T-cell (primary cell): ENCODE measurements at regions not wholly inside any gene's neighbourhood (a gene's known extent, or its start where the extent isn't known, plus 50 kb on each side); places are given as distances from the start of the nearest gene placed in this dataset.

Source experiments
- ATAC-seq, 4 experiments: fragments of 200-7000 bp in 3 of 4; fragments of 150-1000 bp in 1 of 4; cut with Tn5 transposase; replicated peaks in 1 of 4; 1 replicate in 3 of 4; 2 replicates in 1 of 4; pipeline ENCODE4 v1.10.0; 2021; ENCODE audit warnings: moderate library complexity in 3 of 4, mild to moderate bottlenecking in 2 of 4, moderate number of reproducible peaks in 1 of 4
- CTCF ChIA-PET, 2 donors: fragments of 300-600 bp; sonication (Branson Sonifier 250); formaldehyde crosslinking; loops; one replicate each; lab custom pipeline; 2022; ENCODE audit warnings: antibody characterized with exemption in 2 of 2; lab: Charles Lee
- POLR2A ChIA-PET, 2 donors: fragments of 300-600 bp; sonication (Branson Sonifier 250); formaldehyde crosslinking; loops; one replicate each; lab custom pipeline; 2022; ENCODE audit warnings: antibody characterized with exemption in 2 of 2; lab: Charles Lee
- DNase-seq, 35 experiments: peaks; one replicate each; pipeline versions ENCODE4 v3.0.0 to v3.0.0-alpha.2; 2013 to 2023
- H3K27ac ChIP-seq: one replicate; pipeline ENCODE4 v1.5.1; 2013; ENCODE audit warnings: low read length
- H3K27me3 ChIP-seq, 2 experiments: replicated peaks in 1 of 2; 1 replicate in 1 of 2; 2 replicates in 1 of 2; pipeline versions ENCODE4 v1.6.1 to v1.7.0; 2013; ENCODE audit warnings: low read length in 1 of 2, mixed read lengths in 1 of 2; ENCODE audit not compliant: control insufficient read depth in 2 of 2, insufficient read depth in 2 of 2; ENCODE audit errors: extremely low read depth in 1 of 2
- H3K36me3 ChIP-seq, 2 donors: 1 replicate in 1 of 2; 2 replicates in 1 of 2; pipeline versions ENCODE4 v1.6.1 to v1.7.0; 2013; ENCODE audit warnings: low read length in 1 of 2; ENCODE audit not compliant: control insufficient read depth in 2 of 2, insufficient read depth in 1 of 2; ENCODE audit errors: extremely low read depth in 1 of 2
- H3K4me1 ChIP-seq, 2 experiments: 1 replicate in 1 of 2; 2 replicates in 1 of 2; pipeline versions ENCODE4 v1.6.1 to v1.7.0; 2013; ENCODE audit warnings: low read length in 2 of 2, mixed read lengths in 1 of 2; ENCODE audit not compliant: insufficient read depth in 2 of 2, control insufficient read depth in 1 of 2; ENCODE audit errors: extremely low read depth in 1 of 2
- H3K4me3 ChIP-seq, 2 donors: 1 replicate in 1 of 2; 2 replicates in 1 of 2; pipeline versions ENCODE4 v1.5.1 to v1.7.0; 2013; ENCODE audit warnings: mild to moderate bottlenecking in 2 of 2, low read length in 1 of 2, moderate library complexity in 1 of 2; ENCODE audit not compliant: control insufficient read depth in 1 of 2; ENCODE audit errors: extremely low read depth in 1 of 2
- H3K9me3 ChIP-seq: 2 replicates; pipeline ENCODE4 v1.7.0; 2013
- H3K27ac Mint-ChIP-seq, 2 donors: one replicate each; pipeline ENCODE4 v1.8.0; 2020 to 2021; ENCODE audit warnings: mild to moderate bottlenecking in 2 of 2, mixed read lengths in 2 of 2
- H3K27me3 Mint-ChIP-seq, 2 donors: one replicate each; pipeline ENCODE4 v1.8.0; 2021 to 2022; ENCODE audit warnings: mixed read lengths in 2 of 2
- H3K36me3 Mint-ChIP-seq: one replicate; pipeline ENCODE4 v1.8.0; 2021; ENCODE audit warnings: mixed read lengths
- H3K4me1 Mint-ChIP-seq, 3 donors: one replicate each; pipeline ENCODE4 v1.8.0; 2020 to 2022; ENCODE audit warnings: mixed read lengths in 3 of 3, mild to moderate bottlenecking in 1 of 3
- H3K4me3 Mint-ChIP-seq, 3 donors: one replicate each; pipeline ENCODE4 v1.8.0; 2020 to 2022; ENCODE audit warnings: mild to moderate bottlenecking in 3 of 3, mixed read lengths in 3 of 3, moderate library complexity in 3 of 3
- H3K9me3 Mint-ChIP-seq, 3 donors: one replicate each; pipeline ENCODE4 v1.8.0; 2020 to 2022; ENCODE audit warnings: mixed read lengths in 3 of 3
- WGBS: methylation state at CpG from one replicate; pipeline ENCODE4 v1.1.5; 2013; ENCODE audit warnings: missing lambda C conversion rate; ENCODE audit not compliant: insufficient coverage; 5-methylcytosine and 5-hydroxymethylcytosine counted together

DNA sequence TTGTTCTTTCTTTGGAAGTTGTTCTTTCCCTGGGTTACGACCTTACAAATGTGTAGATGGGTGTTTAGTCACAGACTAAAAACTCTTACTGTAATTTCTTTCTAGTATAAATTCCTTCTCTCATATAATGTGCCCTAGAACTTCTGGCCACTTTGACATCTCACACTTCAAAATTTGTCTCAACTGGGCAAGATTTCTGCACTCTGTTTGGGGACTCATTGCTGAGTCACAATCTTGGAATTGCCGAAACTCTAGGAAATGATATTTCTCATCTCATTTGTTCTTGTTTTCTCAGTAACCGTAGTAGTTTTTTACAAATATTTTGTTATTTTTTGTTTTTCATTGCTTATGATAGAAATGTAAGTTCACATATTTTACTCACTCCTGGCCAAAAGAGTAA, 2523.2 kb upstream of the PCDH20 start:
- no peaks in the 10 kb centered on the region for H3K36me3 Mint-ChIP-seq
- no peaks in the 10 kb centered on the region for H3K27me3 Mint-ChIP-seq
- Histone ChIP-seq H3K4me3 (no peak overlapping the region), H3K4me1 (no peaks in the 10 kb centered on the region), H3K27ac (no peak overlapping the region), H3K27me3 (no peaks in the 10 kb centered on the region), H3K9me3 (no peaks in the 10 kb centered on the region), H3K36me3 (no peaks in the 10 kb centered on the region)
- POLR2A ChIA-PET, result no interaction called here
- WGBS, result 100% methylated on average over 1 of the region's 3 CpGs
- H3K9me3 Mint-ChIP-seq, result peaks cover 15 to 33% (median 27%) of the 10 kb centered on the region in 3 donors
- H3K4me1 Mint-ChIP-seq, result no peaks in the 10 kb centered on the region
- CTCF ChIA-PET, result no interaction called here
- no peak overlapping the region for H3K4me3 Mint-ChIP-seq
- H3K27ac Mint-ChIP-seq, result no peak overlapping the region
- DNase-seq, result no peak
- no peak for ATAC-seq

DNA sequence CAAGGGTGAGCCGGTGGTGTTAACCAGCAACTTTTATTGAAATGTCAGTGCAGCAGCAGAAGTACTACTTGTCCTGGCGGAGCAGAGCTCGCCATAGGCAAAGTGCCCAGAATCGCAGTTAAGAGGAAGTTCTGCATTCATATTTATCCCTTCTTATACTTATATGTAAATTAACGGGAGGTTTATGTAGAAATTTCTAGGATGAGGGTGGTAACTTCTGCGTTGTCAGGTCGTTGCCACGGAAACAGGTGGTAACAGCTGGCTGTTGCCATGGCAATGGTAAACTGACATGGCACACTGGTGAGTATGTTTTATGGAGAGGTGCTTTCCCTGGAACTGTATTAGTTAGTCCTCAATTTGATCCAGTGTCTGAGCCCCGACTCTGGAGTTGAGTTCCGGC, 2494.9 kb upstream of the PCDH20 start:
- Mint-ChIP-seq H3K27ac (no peak overlapping the region), H3K36me3 (no peaks in the 10 kb centered on the region), H3K9me3 (peaks cover 15 to 24% (median 19%) of the 10 kb centered on the region in 3 donors), H3K27me3 (no peaks in the 10 kb centered on the region), H3K4me3 (no peak overlapping the region), H3K4me1 (no peaks in the 10 kb centered on the region)
- Histone ChIP-seq H3K9me3 (no peaks in the 10 kb centered on the region), H3K36me3 (no peaks in the 10 kb centered on the region), H3K4me1 (no peaks in the 10 kb centered on the region), H3K4me3 (no peak overlapping the region), H3K27ac (no peak overlapping the region), H3K27me3 (no peaks in the 10 kb centered on the region)
- DNase-seq (no peak), ATAC-seq (no peak)
- POLR2A ChIA-PET, result no interaction called here
- CTCF ChIA-PET, result no interaction called here
- WGBS, result 7% methylated on average over 3 of the region's 10 CpGs

DNA sequence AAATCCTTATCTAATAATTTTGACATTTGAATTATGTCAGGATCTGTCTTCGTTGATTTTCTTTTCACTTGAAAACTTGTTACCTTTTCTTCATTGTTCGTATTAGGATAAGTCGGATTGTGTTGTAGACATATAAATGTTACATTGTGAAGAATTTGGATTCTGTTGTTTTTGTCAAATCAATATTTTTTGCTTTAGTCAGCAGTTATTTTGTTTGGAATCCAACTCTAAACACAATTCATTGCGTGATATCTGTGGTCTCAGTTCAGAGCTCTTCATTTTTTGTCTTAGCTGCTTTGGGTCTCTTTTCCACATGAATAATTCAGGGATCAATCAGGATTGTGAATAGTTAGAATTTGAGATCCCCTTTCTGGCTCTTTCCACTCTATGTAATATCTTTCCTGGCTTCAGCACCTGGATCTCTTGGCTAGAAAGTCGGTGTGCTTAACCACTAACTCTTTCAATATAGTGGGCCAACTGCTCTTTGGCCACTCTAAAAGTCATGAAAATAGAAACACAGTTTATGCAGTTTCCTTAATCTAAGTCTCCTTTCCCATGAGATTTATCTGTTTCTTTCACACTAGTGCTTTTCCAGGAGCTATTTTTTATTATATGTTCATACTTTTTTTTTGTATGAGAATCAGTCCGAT, 2494.2 kb upstream of the PCDH20 start:
- Mint-ChIP-seq H3K4me1 (no peaks in the 10 kb centered on the region), H3K27ac (no peak overlapping the region), H3K4me3 (no peak overlapping the region), H3K27me3 (no peaks in the 10 kb centered on the region), H3K9me3 (peaks cover 14 to 22% (median 15%) of the 10 kb centered on the region in 3 donors), H3K36me3 (no peaks in the 10 kb centered on the region)
- ChIA-PET POLR2A (no interaction called here), CTCF (no interaction called here)
- ATAC-seq (no peak), DNase-seq (no peak)
- WGBS, result 43% methylated on average over 1 of the region's 6 CpGs
- H3K27ac ChIP-seq, result no peak overlapping the region
- H3K4me1 ChIP-seq, result no peaks in the 10 kb centered on the region
- H3K36me3 ChIP-seq, result no peaks in the 10 kb centered on the region
- no peak overlapping the region for H3K4me3 ChIP-seq
- no peaks in the 10 kb centered on the region for H3K27me3 ChIP-seq
- H3K9me3 ChIP-seq, result no peaks in the 10 kb centered on the region

DNA sequence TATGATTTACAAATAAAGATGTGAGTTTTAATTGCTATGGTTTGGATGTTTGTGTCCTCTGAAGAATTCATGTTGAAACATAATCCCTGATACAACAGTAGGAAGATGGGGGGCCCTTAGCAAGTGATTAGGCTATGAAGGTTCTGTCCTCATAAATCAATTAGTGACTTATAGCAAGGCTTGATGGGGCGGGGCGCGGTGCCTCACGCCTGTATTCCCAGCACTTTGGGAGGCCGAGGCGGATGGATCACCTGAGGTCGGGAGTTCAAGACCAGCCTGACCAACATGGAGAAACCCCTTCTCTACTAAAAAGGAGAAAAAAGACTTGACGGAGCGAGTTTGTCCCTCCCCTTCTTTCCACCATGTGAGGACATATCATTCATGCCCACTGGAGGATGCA, 2486.5 kb upstream of the PCDH20 start:
- ATAC-seq, result no peak
- Mint-ChIP-seq H3K36me3 (no peaks in the 10 kb centered on the region), H3K4me3 (no peak overlapping the region), H3K4me1 (no peaks in the 10 kb centered on the region), H3K27ac (no peak overlapping the region), H3K9me3 (peaks cover 7 to 14% (median 8%) of the 10 kb centered on the region in 3 donors), H3K27me3 (no peaks in the 10 kb centered on the region)
- Histone ChIP-seq H3K9me3 (no peaks in the 10 kb centered on the region), H3K4me1 (no peaks in the 10 kb centered on the region), H3K36me3 (no peaks in the 10 kb centered on the region), H3K27me3 (no peaks in the 10 kb centered on the region), H3K27ac (no peak overlapping the region), H3K4me3 (no peak overlapping the region)
- 84% methylated on average over 8 of the region's 9 CpGs for WGBS
- DNase-seq, result no peak
- CTCF ChIA-PET, result no interaction called here
- POLR2A ChIA-PET, result no interaction called here

DNA sequence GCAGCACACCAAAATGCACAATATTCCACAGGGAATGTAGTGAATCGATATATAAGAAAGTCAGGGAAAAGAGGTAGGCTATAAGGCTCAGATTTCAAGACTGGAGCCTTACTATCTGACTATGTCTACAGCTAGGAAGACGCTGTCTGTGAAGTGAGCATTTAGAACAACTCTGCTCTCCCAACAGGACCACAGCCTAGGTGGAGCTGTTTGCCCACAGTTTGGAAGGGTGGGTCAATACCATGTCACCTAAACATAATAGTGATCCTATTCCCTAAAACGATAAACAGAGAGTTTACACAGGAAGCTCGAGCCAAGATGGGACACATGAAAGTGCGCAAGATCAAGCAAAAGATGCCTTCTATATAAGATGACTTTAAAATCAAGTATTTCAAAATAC, 2486.0 kb upstream of the PCDH20 start:
- Histone ChIP-seq H3K4me3 (no peak overlapping the region), H3K27me3 (no peaks in the 10 kb centered on the region), H3K9me3 (no peaks in the 10 kb centered on the region), H3K4me1 (no peaks in the 10 kb centered on the region), H3K27ac (no peak overlapping the region), H3K36me3 (no peaks in the 10 kb centered on the region)
- Mint-ChIP-seq H3K27ac (no peak overlapping the region), H3K27me3 (no peaks in the 10 kb centered on the region), H3K4me1 (no peaks in the 10 kb centered on the region), H3K9me3 (peaks cover 3 to 10% (median 8%) of the 10 kb centered on the region in 3 donors), H3K4me3 (no peak overlapping the region), H3K36me3 (no peaks in the 10 kb centered on the region)
- CTCF ChIA-PET, result no interaction called here
- DNase-seq (no peak), ATAC-seq (no peak)
- POLR2A ChIA-PET, result no interaction called here
- no CpG with 5 or more reads among the region's 5 CpGs for WGBS

DNA sequence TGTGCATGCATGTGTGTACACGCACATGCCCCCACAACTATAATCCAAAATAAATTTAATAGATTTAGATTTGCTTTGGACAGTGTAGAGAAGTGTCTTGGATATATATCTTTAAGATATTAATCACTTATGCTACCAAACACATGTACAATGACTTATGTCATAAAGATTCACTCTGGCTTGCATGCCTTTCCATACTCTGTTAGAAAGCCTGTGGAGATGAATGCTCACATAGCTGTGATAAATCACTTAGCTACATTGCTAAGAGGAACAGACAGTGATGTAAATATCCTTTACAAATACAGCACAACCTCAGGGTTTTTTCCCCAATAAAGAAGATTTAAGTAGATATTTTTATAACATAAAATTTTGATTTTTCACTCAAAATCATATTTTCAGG, 2484.8 kb upstream of the PCDH20 start:
- Mint-ChIP-seq H3K4me3 (no peak overlapping the region), H3K9me3 (peaks cover 5 to 8% (median 5%) of the 10 kb centered on the region in 3 donors), H3K27ac (no peak overlapping the region), H3K36me3 (no peaks in the 10 kb centered on the region), H3K27me3 (no peaks in the 10 kb centered on the region), H3K4me1 (no peaks in the 10 kb centered on the region)
- ChIA-PET POLR2A (interaction anchor here in 1 of 2 donors (0.5 kb wide), 1 partner anchor 18 kb away, joined by 12 read pairs; no protein-coding TSS in a partner anchor), CTCF (interaction anchor here in 1 of 2 donors (0.5 kb wide), 1 partner anchor 161 kb away, joined by 3 read pairs; no protein-coding TSS in a partner anchor)
- Histone ChIP-seq H3K36me3 (no peaks in the 10 kb centered on the region), H3K4me3 (no peak overlapping the region), H3K27me3 (no peaks in the 10 kb centered on the region), H3K9me3 (no peaks in the 10 kb centered on the region), H3K4me1 (no peaks in the 10 kb centered on the region), H3K27ac (no peak overlapping the region)
- no CpG with 5 or more reads among the region's 1 CpG for WGBS
- no peak for DNase-seq
- ATAC-seq, result no peak

DNA sequence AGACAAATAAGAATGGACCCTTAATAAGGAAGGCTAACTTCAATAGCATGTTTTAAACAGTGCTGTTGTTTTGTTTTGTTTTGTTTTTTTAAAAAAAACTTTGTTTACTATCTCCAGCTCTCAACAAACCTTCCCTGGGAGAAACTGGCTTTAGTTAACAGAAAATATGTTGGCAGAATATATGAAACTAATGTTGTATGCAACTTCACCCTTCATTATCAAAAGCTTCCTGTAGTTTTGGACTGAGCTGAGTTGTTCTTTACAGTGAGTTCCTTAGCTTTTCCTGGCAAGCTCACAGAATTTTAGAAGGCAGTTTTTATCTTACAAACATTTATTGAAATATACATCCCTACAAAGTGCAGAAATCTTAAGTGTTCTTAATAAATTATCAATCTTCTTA, 2480.7 kb upstream of the PCDH20 start:
- ChIA-PET CTCF (no interaction called here), POLR2A (no interaction called here)
- H3K27ac Mint-ChIP-seq, result no peak overlapping the region
- ATAC-seq (no peak), DNase-seq (no peak)
- no peaks in the 10 kb centered on the region for H3K27me3 ChIP-seq
- H3K27ac ChIP-seq, result no peak overlapping the region
- peaks cover 3 to 4% (median 3%) of the 10 kb centered on the region in 3 donors for H3K9me3 Mint-ChIP-seq
- no peak overlapping the region for H3K4me3 ChIP-seq
- no peaks in the 10 kb centered on the region for H3K9me3 ChIP-seq
- H3K36me3 Mint-ChIP-seq, result no peaks in the 10 kb centered on the region
- H3K4me1 Mint-ChIP-seq, result no peaks in the 10 kb centered on the region
- H3K36me3 ChIP-seq, result no peaks in the 10 kb centered on the region
- H3K4me1 ChIP-seq, result no peaks in the 10 kb centered on the region
- H3K27me3 Mint-ChIP-seq, result no peaks in the 10 kb centered on the region
- no peak overlapping the region for H3K4me3 Mint-ChIP-seq
